Activated T-helper 2 cell treated with anti-CD3 and anti-CD28 coated beads, Interferon-gamma antibody, Interleukin-2, Interleukin-4, amounts not matched to agents 10 μg/mL and 5 μg/mL and 100 μg/mL, durations not matched to agents 14 hours and 24 hours and 36 hours (primary cell): ENCODE measurements at regions not wholly inside any gene's neighbourhood (a gene's known extent, or its start where the extent isn't known, plus 50 kb on each side); places are given as distances from the start of the nearest gene placed in this dataset.
"Not testable (repeated sequence)": the region's sequence is repeated elsewhere in the genome, so short reads cannot be mapped to it uniquely, and the experiment has no call there.

ENCODE experiments used
- DNase-seq: peaks from one replicate; pipeline ENCODE4 v3.0.0; 2021; ENCODE audit warnings: low spot score
- H3K27ac Mint-ChIP-seq: one replicate; pipeline ENCODE4 v1.8.0; 2021; ENCODE audit warnings: mixed read lengths
- H3K27me3 Mint-ChIP-seq: one replicate; pipeline ENCODE4 v1.8.0; 2021; ENCODE audit warnings: low read depth, mixed read lengths
- H3K36me3 Mint-ChIP-seq: one replicate; pipeline ENCODE4 v1.8.0; 2021; ENCODE audit warnings: low read depth, mixed read lengths
- H3K4me1 Mint-ChIP-seq: one replicate; pipeline ENCODE4 v1.8.0; 2021; ENCODE audit warnings: low read depth, mixed read lengths
- H3K4me3 Mint-ChIP-seq: one replicate; pipeline ENCODE4 v1.8.0; 2021; ENCODE audit warnings: low read depth, mild to moderate bottlenecking, moderate library complexity, mixed read lengths
- H3K9me3 Mint-ChIP-seq: one replicate; pipeline ENCODE4 v1.8.0; 2021; ENCODE audit warnings: mixed read lengths
- intact Hi-C: fragments of 100-400 bp; cut with micrococcal nuclease; formaldehyde crosslinking; loops from one replicate; pipeline ENCODE4 v1.15.1; 2023

DNA sequence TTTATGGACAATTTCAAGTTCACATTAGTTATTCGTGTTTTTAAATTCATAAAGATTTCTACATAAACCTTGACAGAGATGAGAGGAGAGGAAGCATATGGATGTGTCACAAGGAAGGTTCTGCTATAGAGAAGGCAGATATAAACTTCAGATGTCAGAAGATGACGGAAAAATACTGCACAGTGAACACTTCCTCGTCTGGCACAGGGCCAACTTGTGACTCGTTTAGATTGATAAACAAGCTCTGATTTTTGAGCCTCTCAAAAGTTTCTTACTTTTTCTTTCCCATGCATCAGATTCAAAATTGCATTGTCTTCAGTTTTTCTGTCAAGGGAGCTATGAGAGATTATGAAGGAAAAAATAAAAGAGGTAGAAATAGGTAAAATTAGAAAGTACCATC, 156.4 kb upstream of the MINDY3 start:
- intact Hi-C loops, result no loop called here

DNA sequence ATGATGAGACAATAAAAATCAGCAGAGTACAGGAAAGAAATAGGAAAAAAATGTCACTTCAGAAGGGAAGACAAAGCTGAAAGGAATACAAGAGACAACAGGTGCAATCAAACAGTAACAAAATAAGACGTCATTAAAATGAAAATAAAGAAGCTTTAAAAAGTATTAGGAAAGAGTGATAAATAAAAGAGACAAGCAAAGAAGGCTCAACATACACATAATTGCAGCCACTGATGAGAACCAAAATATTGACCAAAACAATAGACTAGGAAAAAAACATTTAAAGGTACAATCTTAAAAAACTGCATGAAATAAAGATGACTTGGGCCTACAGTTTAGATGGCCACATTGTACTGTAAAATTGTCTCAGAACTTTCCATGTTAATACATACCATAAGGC, 160.5 kb upstream of the MINDY3 start:
- no peak overlapping the region for H3K27ac Mint-ChIP-seq
- intact Hi-C loops, result no loop called here
- H3K4me3 Mint-ChIP-seq, result no peak overlapping the region
- H3K27me3 Mint-ChIP-seq, result no peaks in the 10 kb centered on the region
- no peak for DNase-seq
- no peaks in the 10 kb centered on the region for H3K36me3 Mint-ChIP-seq
- H3K4me1 Mint-ChIP-seq, result no peaks in the 10 kb centered on the region
- peaks cover 14% of the 10 kb centered on the region for H3K9me3 Mint-ChIP-seq

More for the DNA sequence above, 156.4 kb upstream of the MINDY3 start:
- DNase-seq, result no peak
- no peaks in the 10 kb centered on the region for H3K27me3 Mint-ChIP-seq
- H3K36me3 Mint-ChIP-seq, result no peaks in the 10 kb centered on the region
- no peaks in the 10 kb centered on the region for H3K4me1 Mint-ChIP-seq
- no peak overlapping the region for H3K4me3 Mint-ChIP-seq
- no peak overlapping the region for H3K27ac Mint-ChIP-seq
- peaks cover 14% of the 10 kb centered on the region for H3K9me3 Mint-ChIP-seq

DNA sequence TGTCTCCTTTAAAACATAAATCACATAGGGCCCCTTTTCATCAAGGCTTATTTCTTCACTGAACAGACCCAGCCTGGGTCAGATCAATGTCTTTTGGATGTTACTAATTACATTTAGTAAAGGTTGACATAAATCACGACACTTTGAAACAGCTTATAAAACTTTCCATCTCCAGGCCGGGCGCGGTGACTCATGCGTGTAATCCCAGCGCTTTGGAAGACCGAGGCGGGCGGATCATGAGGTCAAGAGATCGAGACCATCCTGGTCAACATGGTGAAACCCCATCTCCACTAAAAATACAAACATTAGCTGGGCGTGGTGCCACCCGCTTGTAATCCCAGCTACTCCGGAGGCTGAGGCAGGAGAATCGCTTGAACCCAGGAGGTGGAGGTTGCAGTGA, 166.5 kb upstream of the MINDY3 start:
- H3K36me3 Mint-ChIP-seq, H3K27me3 Mint-ChIP-seq, H3K9me3 Mint-ChIP-seq: not testable (repeated sequence)

DNA sequence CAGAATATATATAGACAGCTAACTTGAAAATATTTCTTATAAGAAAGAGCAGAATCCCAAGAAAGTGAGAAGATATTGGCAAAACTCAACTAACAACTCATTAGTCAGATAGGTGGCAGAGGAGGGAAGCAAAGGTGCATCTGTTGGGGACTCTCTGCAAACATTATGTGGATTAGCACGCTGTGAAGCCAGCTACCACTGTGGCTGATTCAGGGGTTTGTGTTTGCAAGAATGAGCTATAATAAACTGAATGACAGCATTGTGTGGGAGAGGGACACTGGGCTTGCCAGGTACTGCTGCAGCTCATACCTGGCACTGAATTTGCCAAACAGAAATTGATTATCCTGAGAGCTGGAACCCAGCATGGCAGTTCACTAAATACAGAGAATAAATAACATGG, 170.3 kb upstream of the MINDY3 start:
- H3K9me3 Mint-ChIP-seq, result peaks cover 12% of the 10 kb centered on the region
- H3K27ac Mint-ChIP-seq, result no peak overlapping the region
- intact Hi-C loops, result no loop called here
- H3K4me3 Mint-ChIP-seq, result no peak overlapping the region
- no peaks in the 10 kb centered on the region for H3K36me3 Mint-ChIP-seq
- H3K4me1 Mint-ChIP-seq, result no peaks in the 10 kb centered on the region
- no peak for DNase-seq
- H3K27me3 Mint-ChIP-seq, result no peaks in the 10 kb centered on the region

More for the DNA sequence above, 166.5 kb upstream of the MINDY3 start:
- intact Hi-C loops, H3K27ac Mint-ChIP-seq, DNase-seq, H3K4me3 Mint-ChIP-seq, H3K4me1 Mint-ChIP-seq: not testable (repeated sequence)

DNA sequence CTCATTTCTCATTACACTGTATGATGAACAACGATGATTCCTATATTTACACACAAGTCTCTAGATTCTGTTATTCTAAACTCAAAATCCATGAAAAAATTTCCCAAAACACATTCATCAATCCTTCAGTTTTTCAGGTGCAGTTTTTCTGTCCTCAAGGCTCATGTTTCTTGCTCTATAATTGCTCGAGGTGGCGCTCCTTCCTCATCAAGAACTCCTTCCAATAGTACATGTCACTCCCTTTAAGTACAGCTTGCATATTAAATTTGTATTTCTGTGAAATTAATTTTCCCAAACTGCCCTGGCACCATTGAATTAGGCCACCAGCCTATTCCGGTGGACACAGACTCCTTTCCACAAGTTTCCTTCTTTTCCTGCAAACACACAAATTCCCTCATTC, 188.7 kb upstream of the MINDY3 start:
- intact Hi-C loops, result no loop called here
- H3K4me3 Mint-ChIP-seq, result no peak overlapping the region
- H3K36me3 Mint-ChIP-seq, result no peaks in the 10 kb centered on the region
- no peaks in the 10 kb centered on the region for H3K9me3 Mint-ChIP-seq
- no peaks in the 10 kb centered on the region for H3K27me3 Mint-ChIP-seq
- H3K27ac Mint-ChIP-seq, result no peak overlapping the region
- no peaks in the 10 kb centered on the region for H3K4me1 Mint-ChIP-seq
- DNase-seq, result no peak

DNA sequence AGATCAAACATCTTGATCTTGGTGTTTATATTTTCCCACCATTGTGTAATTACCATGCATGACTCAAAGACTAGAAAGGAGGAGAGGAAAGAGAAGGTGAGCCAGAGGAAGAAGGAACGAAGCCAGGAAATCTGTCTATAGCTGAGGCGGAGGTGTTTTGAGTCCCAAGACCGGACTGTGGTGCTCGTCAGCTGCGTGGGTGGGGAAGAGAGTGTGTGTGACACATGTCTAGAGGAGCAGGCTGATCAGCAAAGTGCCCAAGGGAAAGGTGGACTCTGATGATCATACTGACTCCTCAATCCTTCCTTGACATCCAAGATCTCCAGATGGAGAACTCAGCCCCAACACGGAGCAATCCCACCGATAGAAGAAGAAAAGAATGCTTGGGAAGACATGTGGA, 189.5 kb upstream of the MINDY3 start:
- intact Hi-C loops, result no loop called here
- Mint-ChIP-seq H3K9me3 (no peaks in the 10 kb centered on the region), H3K4me1 (no peaks in the 10 kb centered on the region), H3K27me3 (no peaks in the 10 kb centered on the region), H3K27ac (no peak overlapping the region), H3K4me3 (no peak overlapping the region), H3K36me3 (no peaks in the 10 kb centered on the region)
- DNase-seq, result no peak

DNA sequence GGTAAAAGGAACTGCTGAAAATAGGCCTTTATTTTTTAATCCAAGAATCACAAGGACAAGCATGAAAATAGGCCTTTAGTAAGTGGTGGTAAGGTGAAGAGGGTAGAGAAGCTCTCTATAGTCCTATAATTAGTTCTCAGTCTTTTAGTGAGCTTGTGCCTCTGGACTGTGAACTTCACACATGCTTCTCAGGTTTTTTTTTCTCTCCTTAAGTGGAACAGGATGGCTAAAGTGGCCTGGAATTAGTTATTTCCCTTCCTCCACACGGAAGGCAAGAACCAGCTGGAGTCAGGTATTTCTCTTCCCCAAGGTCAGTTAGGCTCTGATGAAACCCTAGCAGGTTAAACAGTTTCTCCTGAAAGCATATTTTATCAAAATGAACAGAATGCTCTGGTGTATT, 203.0 kb upstream of the MINDY3 start:
- DNase-seq, result no peak
- intact Hi-C loops, result no loop called here
- Mint-ChIP-seq H3K4me1 (no peaks in the 10 kb centered on the region), H3K27me3 (no peaks in the 10 kb centered on the region), H3K36me3 (no peaks in the 10 kb centered on the region), H3K9me3 (peaks cover 4% of the 10 kb centered on the region), H3K4me3 (no peak overlapping the region), H3K27ac (no peak overlapping the region)

DNA sequence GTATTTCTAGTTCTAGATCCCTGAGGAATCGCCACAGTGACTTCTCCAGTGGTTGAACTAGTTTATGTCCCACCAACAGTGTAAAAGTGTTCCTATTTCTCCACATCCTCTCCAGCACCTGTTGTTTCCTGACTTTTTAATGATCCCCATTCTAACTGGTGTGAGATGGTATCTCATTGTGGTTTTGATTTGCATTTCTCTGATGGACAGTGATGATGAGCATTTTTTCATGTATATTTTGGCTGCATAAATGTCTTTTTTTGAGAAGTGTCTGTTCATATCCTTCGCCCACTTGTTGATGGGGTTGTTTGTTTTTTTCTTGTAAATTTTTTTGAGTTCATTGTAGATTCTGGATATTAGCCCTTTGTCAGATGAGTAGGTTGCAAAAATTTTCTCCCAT, 223.2 kb upstream of the MINDY3 start:
- H3K27me3 Mint-ChIP-seq, H3K4me1 Mint-ChIP-seq, H3K4me3 Mint-ChIP-seq, DNase-seq, intact Hi-C loops, H3K36me3 Mint-ChIP-seq, H3K27ac Mint-ChIP-seq: not testable (repeated sequence)
- H3K9me3 Mint-ChIP-seq, result peaks cover 16% of the 10 kb centered on the region

DNA sequence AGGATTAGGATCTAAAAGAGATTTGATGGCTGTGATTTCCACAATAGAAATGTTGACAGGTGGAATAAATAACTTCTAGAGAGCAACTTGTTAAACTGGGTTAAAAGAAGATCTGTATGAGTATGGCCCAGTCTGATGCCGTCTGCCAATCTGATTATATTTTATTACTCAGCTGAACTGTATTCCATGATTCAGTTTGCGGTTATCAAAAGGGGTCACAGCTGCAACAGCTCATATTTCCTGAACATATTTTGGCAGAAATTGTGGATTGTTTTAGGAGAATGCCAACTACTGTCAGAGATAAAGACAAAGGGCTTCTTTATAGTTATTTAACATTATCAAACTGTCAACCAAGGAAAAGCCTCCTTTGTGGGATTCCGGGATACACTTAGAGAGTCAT, 244.8 kb upstream of the MINDY3 start:
- Mint-ChIP-seq H3K36me3 (no peaks in the 10 kb centered on the region), H3K27ac (no peak overlapping the region), H3K27me3 (no peaks in the 10 kb centered on the region), H3K4me3 (no peak overlapping the region), H3K9me3 (peaks cover under 1% of the 10 kb centered on the region), H3K4me1 (no peaks in the 10 kb centered on the region)
- DNase-seq, result no peak
- intact Hi-C loops, result no loop called here

DNA sequence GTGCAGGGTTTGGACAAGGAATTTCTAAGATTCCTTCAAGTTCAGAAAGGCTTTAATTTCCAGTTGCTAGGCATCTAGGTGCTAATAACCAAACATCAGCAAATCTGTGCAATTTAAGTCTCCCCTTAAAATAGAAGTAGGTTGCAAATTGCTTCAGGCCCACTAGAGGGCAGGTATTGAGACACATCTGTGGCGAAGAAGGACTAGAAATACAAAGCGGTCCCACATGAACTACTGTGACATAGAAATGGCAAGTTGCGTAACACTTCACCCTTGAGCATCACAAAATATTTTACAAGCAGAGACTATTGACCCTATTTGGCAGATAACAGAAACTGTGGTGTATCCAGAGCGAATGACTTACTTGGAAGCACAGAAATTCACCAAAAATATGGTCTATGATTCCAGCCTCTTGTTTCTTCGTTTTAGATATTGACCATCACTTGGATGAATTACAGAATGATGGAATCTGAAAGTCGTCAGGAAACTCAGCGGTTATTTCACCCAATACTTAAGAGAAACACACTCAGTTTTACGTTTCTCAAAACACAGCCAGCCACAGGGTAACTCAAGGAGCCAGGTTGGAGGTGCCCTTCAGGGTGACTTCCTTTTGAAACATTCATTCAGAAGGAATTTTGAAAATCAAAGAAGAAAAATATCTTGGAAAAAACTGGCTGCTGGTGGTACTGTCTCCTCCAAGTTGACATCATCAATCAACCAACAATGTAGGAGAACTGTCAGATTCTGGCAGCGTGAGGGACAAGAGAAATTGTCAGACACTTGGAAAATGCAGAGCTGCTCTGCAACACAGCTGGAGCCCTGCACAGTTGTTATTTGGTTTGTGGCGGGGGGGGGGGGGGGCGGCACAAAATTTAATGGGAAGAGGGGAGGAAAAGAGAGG, 256.3 kb upstream of the MINDY3 start:
- Mint-ChIP-seq H3K9me3 (no peaks in the 10 kb centered on the region), H3K36me3 (no peaks in the 10 kb centered on the region), H3K4me1 (no peaks in the 10 kb centered on the region), H3K27ac (no peak overlapping the region), H3K27me3 (no peaks in the 10 kb centered on the region), H3K4me3 (no peak overlapping the region)
- intact Hi-C loops, result loop anchor here (10.0 kb wide), 1 partner anchor 658 kb away; no protein-coding TSS in a partner anchor
- no peak for DNase-seq

DNA sequence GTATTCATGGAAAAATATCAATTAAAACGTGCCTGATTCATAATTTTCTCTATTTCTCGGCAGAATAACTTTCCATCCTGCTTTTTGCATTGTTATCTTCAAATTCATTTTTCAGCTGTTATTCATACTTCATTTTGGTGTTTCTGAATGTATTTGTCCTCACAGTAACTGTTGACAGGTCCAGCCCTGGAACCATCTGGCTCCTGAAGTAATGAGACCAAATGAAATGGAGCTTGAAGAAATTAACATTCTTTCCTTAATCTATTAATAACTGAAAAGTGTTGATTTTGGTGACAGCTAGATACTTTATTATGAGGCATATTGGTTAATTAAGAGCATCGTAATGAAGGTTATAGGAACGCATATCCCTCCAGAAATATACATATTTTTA, 257.0 kb upstream of the MINDY3 start:
- no peak overlapping the region for H3K4me3 Mint-ChIP-seq
- intact Hi-C loops, result loop anchor here (10.0 kb wide), 1 partner anchor 658 kb away; no protein-coding TSS in a partner anchor
- no peaks in the 10 kb centered on the region for H3K36me3 Mint-ChIP-seq
- no peaks in the 10 kb centered on the region for H3K4me1 Mint-ChIP-seq
- H3K9me3 Mint-ChIP-seq, result no peaks in the 10 kb centered on the region
- no peak for DNase-seq
- no peaks in the 10 kb centered on the region for H3K27me3 Mint-ChIP-seq
- H3K27ac Mint-ChIP-seq, result no peak overlapping the region

DNA sequence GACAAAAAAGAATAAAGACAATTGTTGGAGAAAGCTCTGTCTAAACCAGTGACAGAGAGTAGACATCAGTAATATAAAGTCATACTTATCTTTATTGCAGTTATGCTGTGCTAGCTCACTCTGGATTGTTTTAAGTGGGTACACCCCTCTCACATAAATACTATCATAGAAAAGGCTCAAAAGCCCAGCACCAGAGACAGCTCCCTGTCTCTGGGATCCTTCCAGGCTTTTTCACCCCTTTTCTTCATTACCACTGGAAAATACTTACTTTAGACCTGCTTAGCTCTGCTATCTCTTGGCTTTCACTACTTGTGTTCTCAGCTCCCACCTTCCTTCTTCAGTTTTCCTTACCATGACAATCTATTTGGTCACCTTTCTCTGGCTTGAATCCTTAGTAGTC, 259.1 kb upstream of the MINDY3 start:
- no peak for DNase-seq
- intact Hi-C loops, result loop anchor here (10.0 kb wide), 1 partner anchor 655 kb away; no protein-coding TSS in a partner anchor
- no peaks in the 10 kb centered on the region for H3K36me3 Mint-ChIP-seq
- no peak overlapping the region for H3K4me3 Mint-ChIP-seq
- no peak overlapping the region for H3K27ac Mint-ChIP-seq
- H3K27me3 Mint-ChIP-seq, result no peaks in the 10 kb centered on the region
- no peaks in the 10 kb centered on the region for H3K4me1 Mint-ChIP-seq
- no peaks in the 10 kb centered on the region for H3K9me3 Mint-ChIP-seq

DNA sequence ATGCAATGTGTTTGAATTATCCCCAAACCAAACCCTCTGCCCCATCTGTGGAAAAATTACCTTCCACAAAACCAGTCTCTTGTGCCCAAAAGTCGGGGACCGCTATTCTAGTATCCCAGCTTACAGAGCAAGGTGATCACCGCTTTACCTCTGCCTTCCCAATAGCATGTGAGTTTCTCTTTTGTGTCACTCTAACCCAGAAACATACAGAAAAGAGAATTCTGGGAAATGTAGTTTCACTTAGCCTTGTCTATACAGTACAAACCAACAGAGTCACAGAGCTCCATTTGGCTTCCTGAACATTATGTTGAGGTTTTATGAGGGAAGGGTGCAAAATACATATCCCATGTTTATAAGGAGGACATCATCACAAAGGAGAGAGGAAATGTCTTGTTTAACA, 260.3 kb upstream of the MINDY3 start:
- no peaks in the 10 kb centered on the region for H3K27me3 Mint-ChIP-seq
- H3K36me3 Mint-ChIP-seq, result no peaks in the 10 kb centered on the region
- H3K9me3 Mint-ChIP-seq, result no peaks in the 10 kb centered on the region
- H3K4me3 Mint-ChIP-seq, result no peak overlapping the region
- DNase-seq, result no peak
- intact Hi-C loops, result no loop called here
- H3K4me1 Mint-ChIP-seq, result no peaks in the 10 kb centered on the region
- no peak overlapping the region for H3K27ac Mint-ChIP-seq
